ENCODE measurements at regions not wholly inside any gene's neighbourhood (a gene's known extent, or its start where the extent isn't known, plus 50 kb on each side); places are given as distances from the start of the nearest gene placed in this dataset.

GRCh38 chr17:79478051-79478461, 132.8 kb downstream of the RBFOX3 start:
- no peak for TF ChIP-seq CTCF (IDR thresholded peaks at IDR 0.05 in 2 of 3, conservative IDR thresholded peaks at IDR 0.05 in 1 of 3; ENCODE audit: borderline replicate concordance in 1 of 3, insufficient read depth in 1 of 3, low read depth in 2 of 3, low read length in 2 of 3)
- no peak for TF ChIP-seq POLR2AphosphoS5 (IDR thresholded peaks at IDR 0.05; ENCODE audit: low read depth, low read length)
- no peak for TF ChIP-seq POLR2A (IDR thresholded peaks at IDR 0.05; ENCODE audit: borderline replicate concordance, extremely low read depth, insufficient read depth, insufficient read length)
- no peak for TF ChIP-seq SP1 (IDR thresholded peaks at IDR 0.05; ENCODE audit: low read depth)
- no peak for TF ChIP-seq JUND (IDR thresholded peaks at IDR 0.05)
- TF ChIP-seq, protein P1, sequence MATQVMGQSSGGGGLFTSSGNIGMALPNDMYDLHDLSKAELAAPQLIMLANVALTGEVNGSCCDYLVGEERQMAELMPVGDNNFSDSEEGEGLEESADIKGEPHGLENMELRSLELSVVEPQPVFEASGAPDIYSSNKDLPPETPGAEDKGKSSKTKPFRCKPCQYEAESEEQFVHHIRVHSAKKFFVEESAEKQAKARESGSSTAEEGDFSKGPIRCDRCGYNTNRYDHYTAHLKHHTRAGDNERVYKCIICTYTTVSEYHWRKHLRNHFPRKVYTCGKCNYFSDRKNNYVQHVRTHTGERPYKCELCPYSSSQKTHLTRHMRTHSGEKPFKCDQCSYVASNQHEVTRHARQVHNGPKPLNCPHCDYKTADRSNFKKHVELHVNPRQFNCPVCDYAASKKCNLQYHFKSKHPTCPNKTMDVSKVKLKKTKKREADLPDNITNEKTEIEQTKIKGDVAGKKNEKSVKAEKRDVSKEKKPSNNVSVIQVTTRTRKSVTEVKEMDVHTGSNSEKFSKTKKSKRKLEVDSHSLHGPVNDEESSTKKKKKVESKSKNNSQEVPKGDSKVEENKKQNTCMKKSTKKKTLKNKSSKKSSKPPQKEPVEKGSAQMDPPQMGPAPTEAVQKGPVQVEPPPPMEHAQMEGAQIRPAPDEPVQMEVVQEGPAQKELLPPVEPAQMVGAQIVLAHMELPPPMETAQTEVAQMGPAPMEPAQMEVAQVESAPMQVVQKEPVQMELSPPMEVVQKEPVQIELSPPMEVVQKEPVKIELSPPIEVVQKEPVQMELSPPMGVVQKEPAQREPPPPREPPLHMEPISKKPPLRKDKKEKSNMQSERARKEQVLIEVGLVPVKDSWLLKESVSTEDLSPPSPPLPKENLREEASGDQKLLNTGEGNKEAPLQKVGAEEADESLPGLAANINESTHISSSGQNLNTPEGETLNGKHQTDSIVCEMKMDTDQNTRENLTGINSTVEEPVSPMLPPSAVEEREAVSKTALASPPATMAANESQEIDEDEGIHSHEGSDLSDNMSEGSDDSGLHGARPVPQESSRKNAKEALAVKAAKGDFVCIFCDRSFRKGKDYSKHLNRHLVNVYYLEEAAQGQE (IDR thresholded peaks at IDR 0.05; ENCODE audit: low read depth) = no peak
- no peak for TF ChIP-seq RAD21 (IDR thresholded peaks at IDR 0.05; ENCODE audit: low read depth)
- no peak for TF ChIP-seq EZH2 (IDR thresholded peaks at IDR 0.05)
- TF ChIP-seq ZNF274 (IDR thresholded peaks at IDR 0.05; ENCODE audit: low read depth, low read length) = no peak
